ENCODE measurements at regions not wholly inside any gene's neighbourhood (a gene's known extent, or its start where the extent isn't known, plus 50 kb on each side); places are given as distances from the start of the nearest gene placed in this dataset.

DNA sequence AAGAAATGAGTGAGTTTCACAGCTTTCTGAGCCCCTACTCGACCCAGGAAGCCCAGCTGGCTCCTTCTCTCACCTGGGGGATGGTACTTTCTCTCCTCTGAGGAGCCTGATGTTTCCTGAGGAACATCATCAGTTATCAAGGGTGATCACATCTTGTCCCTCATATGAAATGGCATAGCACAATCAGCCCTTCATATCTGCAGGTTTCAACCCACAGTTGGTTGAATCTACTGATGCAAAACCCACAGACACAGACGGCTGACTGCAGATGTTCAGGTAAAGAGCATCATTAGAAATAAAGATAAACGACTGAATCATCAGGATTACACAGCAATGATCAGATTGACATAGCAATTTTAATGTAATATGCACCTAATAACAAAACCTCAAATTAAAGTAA, 93.6 kb upstream of the OSTN start:
- no peak overlapping the region for H3K9ac ChIP-seq (ENCODE audit: low read length)
- no peaks in the 10 kb centered on the region for H3K9me3 ChIP-seq (replicated peaks; ENCODE audit: insufficient read depth, low read length)
- H3K27me3 ChIP-seq (replicated peaks; ENCODE audit: insufficient read depth, low read length), result no peaks in the 10 kb centered on the region
- H3K27ac ChIP-seq (ENCODE audit: low read length), result no peak overlapping the region
- TF ChIP-seq EZH2 (optimal IDR thresholded peaks at IDR 0.05; ENCODE audit: low read depth, low read length), result no peak
- TF ChIP-seq, protein P1, sequence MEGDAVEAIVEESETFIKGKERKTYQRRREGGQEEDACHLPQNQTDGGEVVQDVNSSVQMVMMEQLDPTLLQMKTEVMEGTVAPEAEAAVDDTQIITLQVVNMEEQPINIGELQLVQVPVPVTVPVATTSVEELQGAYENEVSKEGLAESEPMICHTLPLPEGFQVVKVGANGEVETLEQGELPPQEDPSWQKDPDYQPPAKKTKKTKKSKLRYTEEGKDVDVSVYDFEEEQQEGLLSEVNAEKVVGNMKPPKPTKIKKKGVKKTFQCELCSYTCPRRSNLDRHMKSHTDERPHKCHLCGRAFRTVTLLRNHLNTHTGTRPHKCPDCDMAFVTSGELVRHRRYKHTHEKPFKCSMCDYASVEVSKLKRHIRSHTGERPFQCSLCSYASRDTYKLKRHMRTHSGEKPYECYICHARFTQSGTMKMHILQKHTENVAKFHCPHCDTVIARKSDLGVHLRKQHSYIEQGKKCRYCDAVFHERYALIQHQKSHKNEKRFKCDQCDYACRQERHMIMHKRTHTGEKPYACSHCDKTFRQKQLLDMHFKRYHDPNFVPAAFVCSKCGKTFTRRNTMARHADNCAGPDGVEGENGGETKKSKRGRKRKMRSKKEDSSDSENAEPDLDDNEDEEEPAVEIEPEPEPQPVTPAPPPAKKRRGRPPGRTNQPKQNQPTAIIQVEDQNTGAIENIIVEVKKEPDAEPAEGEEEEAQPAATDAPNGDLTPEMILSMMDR (IDR thresholded peaks at IDR 0.05; ENCODE audit: low read length), result no peak
- TF ChIP-seq EZH2phosphoT487 (IDR thresholded peaks at IDR 0.05; ENCODE audit: low read length), result no peak
- no peaks in the 10 kb centered on the region for H3K36me3 ChIP-seq (replicated peaks; ENCODE audit: insufficient read depth, low read length)
- H3F3A ChIP-seq (ENCODE audit: insufficient read depth, low read length), result no peaks in the 10 kb centered on the region
- H2AFZ ChIP-seq (ENCODE audit: low read length), result no peak overlapping the region
- no peak overlapping the region for H3K4me2 ChIP-seq (ENCODE audit: low read depth, low read length)
- DNase-seq, result no peak
- no peaks in the 10 kb centered on the region for H3K9me2 ChIP-seq (replicated peaks; ENCODE audit: insufficient read depth, low read length)
- no peaks in the 10 kb centered on the region for H3K79me2 ChIP-seq (ENCODE audit: low read length)
- H3K4me3 ChIP-seq (ENCODE audit: low read length), result no peak overlapping the region
- no peaks in the 10 kb centered on the region for H4K20me1 ChIP-seq (ENCODE audit: insufficient read depth, low read length)
- H3K4me1 ChIP-seq (ENCODE audit: low read length), result no peaks in the 10 kb centered on the region

DNA sequence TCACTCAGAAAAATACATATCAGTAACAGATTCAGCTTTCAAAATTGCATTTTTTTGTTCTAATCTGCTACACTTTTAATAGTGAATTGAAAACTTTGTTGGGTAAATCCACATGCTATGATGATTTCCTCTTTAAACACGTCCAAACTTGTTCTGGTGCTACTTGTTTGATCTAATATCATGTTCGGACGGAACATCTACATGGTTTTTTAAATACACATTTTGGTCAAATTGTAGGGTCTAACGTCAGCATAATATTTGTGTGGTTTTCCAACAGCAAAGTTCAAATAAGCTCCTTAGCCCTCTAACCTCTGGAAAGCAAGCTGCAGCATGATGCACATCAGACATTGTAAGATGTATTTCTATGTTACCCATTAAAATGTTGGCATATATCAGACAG, 98.5 kb upstream of the OSTN start:
- no peak for TF ChIP-seq EZH2phosphoT487 (IDR thresholded peaks at IDR 0.05; ENCODE audit: low read length)
- TF ChIP-seq, protein P1 (IDR thresholded peaks at IDR 0.05; ENCODE audit: low read length), result no peak
- H3F3A ChIP-seq (ENCODE audit: insufficient read depth, low read length), result no peaks in the 10 kb centered on the region
- no peaks in the 10 kb centered on the region for H3K9me3 ChIP-seq (replicated peaks; ENCODE audit: insufficient read depth, low read length)
- no peak overlapping the region for H3K4me2 ChIP-seq (ENCODE audit: low read depth, low read length)
- H2AFZ ChIP-seq (ENCODE audit: low read length), result no peak overlapping the region
- DNase-seq, result no peak
- H3K36me3 ChIP-seq (replicated peaks; ENCODE audit: insufficient read depth, low read length), result no peaks in the 10 kb centered on the region
- no peaks in the 10 kb centered on the region for H3K4me1 ChIP-seq (ENCODE audit: low read length)
- H4K20me1 ChIP-seq (ENCODE audit: insufficient read depth, low read length), result no peaks in the 10 kb centered on the region
- no peaks in the 10 kb centered on the region for H3K79me2 ChIP-seq (ENCODE audit: low read length)
- H3K9ac ChIP-seq (ENCODE audit: low read length), result no peak overlapping the region
- H3K27ac ChIP-seq (ENCODE audit: low read length), result no peak overlapping the region
- H3K27me3 ChIP-seq (replicated peaks; ENCODE audit: insufficient read depth, low read length), result no peaks in the 10 kb centered on the region
- H3K4me3 ChIP-seq (ENCODE audit: low read length), result no peak overlapping the region
- no peaks in the 10 kb centered on the region for H3K9me2 ChIP-seq (replicated peaks; ENCODE audit: insufficient read depth, low read length)

DNA sequence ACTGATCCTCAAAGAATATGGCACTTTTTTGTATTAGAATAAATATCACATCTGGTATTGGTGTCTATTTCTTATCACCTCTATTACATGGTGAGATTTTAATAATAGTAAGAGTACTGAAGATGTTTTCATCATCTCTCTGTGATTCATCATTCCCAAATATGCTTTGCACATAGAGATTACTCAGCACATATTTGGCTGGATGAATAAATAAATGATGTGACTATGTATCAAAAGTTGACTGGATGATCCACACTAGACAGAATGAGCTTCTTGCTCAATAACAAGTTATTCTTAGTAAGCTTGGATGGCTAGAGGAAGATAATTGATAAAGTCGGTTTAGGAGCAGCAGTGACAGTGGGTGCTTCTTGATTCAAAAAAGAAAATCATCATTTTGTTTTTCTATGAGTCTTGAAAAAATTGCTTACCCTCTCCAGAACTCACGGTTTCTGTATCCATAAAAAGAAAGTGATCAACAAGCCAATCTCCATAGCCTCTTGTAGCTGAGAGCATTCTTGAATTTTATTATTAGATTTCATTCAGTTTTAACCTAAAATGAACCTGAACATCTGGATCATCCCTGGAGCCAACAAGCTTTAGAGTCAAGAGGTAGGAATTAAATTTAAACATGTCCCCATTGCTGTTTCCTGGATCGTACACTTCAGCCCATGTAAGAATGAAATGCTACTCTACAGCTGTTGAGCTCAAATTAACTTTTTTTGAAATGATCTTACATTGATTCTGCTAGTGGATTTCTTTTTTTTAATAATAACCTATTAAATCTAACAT, 104.8 kb upstream of the OSTN start:
- Histone ChIP-seq H3K4me1 (ENCODE audit: low read length) (no peaks in the 10 kb centered on the region), H2AFZ (ENCODE audit: low read length) (no peak overlapping the region), H3K79me2 (ENCODE audit: low read length) (no peaks in the 10 kb centered on the region), H3K9ac (ENCODE audit: low read length) (no peak overlapping the region), H3K27me3 (replicated peaks; ENCODE audit: insufficient read depth, low read length) (no peaks in the 10 kb centered on the region), H4K20me1 (ENCODE audit: insufficient read depth, low read length) (no peaks in the 10 kb centered on the region), H3K36me3 (replicated peaks; ENCODE audit: insufficient read depth, low read length) (no peaks in the 10 kb centered on the region), H3K27ac (ENCODE audit: low read length) (no peak overlapping the region), H3K9me2 (replicated peaks; ENCODE audit: insufficient read depth, low read length) (no peaks in the 10 kb centered on the region), H3F3A (ENCODE audit: insufficient read depth, low read length) (no peaks in the 10 kb centered on the region), H3K4me3 (ENCODE audit: low read length) (no peak overlapping the region), H3K9me3 (replicated peaks; ENCODE audit: insufficient read depth, low read length) (no peaks in the 10 kb centered on the region), H3K4me2 (ENCODE audit: low read depth, low read length) (no peak overlapping the region)
- no peak for DNase-seq
- no peak for TF ChIP-seq EZH2 (optimal IDR thresholded peaks at IDR 0.05; ENCODE audit: low read depth, low read length)
- TF ChIP-seq EZH2phosphoT487 (IDR thresholded peaks at IDR 0.05; ENCODE audit: low read length), result no peak
- TF ChIP-seq, protein P1 (IDR thresholded peaks at IDR 0.05; ENCODE audit: low read length), result no peak
